HCT116 (cell line): ENCODE measurements at regions not wholly inside any gene's neighbourhood (a gene's known extent, or its start where the extent isn't known, plus 50 kb on each side); places are given as distances from the start of the nearest gene placed in this dataset.
"Not testable (repeated sequence)": the region's sequence is repeated elsewhere in the genome, so short reads cannot be mapped to it uniquely, and the experiment has no call there.

Source experiments
- ATAC-seq: fragments of 200-7000 bp; cut with Tn5 transposase; 2 replicates; pipeline ENCODE4 v1.9.1; 2020; ENCODE audit warnings: mild to moderate bottlenecking, moderate library complexity
- BruUV-seq: library from RNA; stranded (reverse); fragments of 400-500 nt; replicated peaks from 2 replicates; lab custom pipeline; 2021; lab: Mats Ljungman, UMichigan
- CTCF ChIA-PET: fragments of 300-600 bp; sonication (Branson Sonifier 250); formaldehyde crosslinking; loops from one replicate; lab custom pipeline; 2021; ENCODE audit warnings: antibody characterized with exemption; lab: Charles Lee
- POLR2A ChIA-PET: fragments of 300-600, 350-600 bp; sonication (Branson Sonifier 250); formaldehyde crosslinking; loops from one replicate; lab custom pipeline; 2021; ENCODE audit warnings: antibody characterized with exemption; lab: Charles Lee
- RAD21 ChIA-PET, 2 experiments: fragments of 300-600 bp; sonication (Branson Sonifier 250); formaldehyde crosslinking; loops; one replicate each; lab custom pipeline; 2023; ENCODE audit warnings: low total read pairs in 2 of 2; ENCODE audit not compliant: uncharacterized antibody in 2 of 2, unreplicated experiment in 2 of 2, low non-redundant PET in 1 of 2; lab: Charles Lee
- DNase-seq: peaks from one replicate; pipeline ENCODE4 v3.0.0-alpha.2; 2010; ENCODE audit warnings: low read depth, low spot score
- H2AFZ ChIP-seq: fragments of 200-600 bp; shearing (Covaris generic), sonication (generic); 2 replicates; pipeline ENCODE4 v1.6.1; 2017; ENCODE audit warnings: low read depth, mixed run types, mixed read lengths, antibody characterized with exemption, low read length; ENCODE audit not compliant: poor library complexity, severe bottlenecking
- H3K27ac ChIP-seq: 2 replicates; pipeline ENCODE4 v1.5.1; 2012; ENCODE audit warnings: low read depth, low read length
- H3K27me3 ChIP-seq: fragments of 200-600 bp; sonication (generic); 2 replicates; pipeline ENCODE4 v1.6.1; 2016; ENCODE audit warnings: mixed run types, low read length, mixed read lengths; ENCODE audit not compliant: insufficient read depth
- H3K36me3 ChIP-seq, 2 experiments: fragments of 200-500 bp in 1 of 2; fragments of 200-600 bp in 1 of 2; sonication (Bioruptor generic) in 1 of 2; sonication (generic) in 1 of 2; 2 replicates each; pipeline versions ENCODE4 v1.5.1 to v1.6.1; 2014 to 2016; ENCODE audit warnings: low read length in 2 of 2, inconsistent platforms in 1 of 2, mixed read lengths in 1 of 2, mixed run types in 1 of 2; ENCODE audit not compliant: insufficient read depth in 2 of 2, control insufficient read depth in 1 of 2
- H3K4me1 ChIP-seq, 2 experiments: fragments of 200-600 bp in 1 of 2; sonication (generic) in 1 of 2; 2 replicates each; pipeline versions ENCODE4 v1.5.1 to v1.6.1; 2012 to 2017; ENCODE audit warnings: low read length in 2 of 2, inconsistent platforms in 1 of 2, mild to moderate bottlenecking in 1 of 2, mixed read lengths in 1 of 2, mixed run types in 1 of 2, moderate library complexity in 1 of 2; ENCODE audit not compliant: insufficient read depth in 2 of 2, control insufficient read depth in 1 of 2
- H3K4me2 ChIP-seq: fragments of 200-600 bp; sonication (generic); 2 replicates; pipeline ENCODE4 v1.6.1; 2017; ENCODE audit warnings: mixed run types, low read length, mixed read lengths
- H3K4me3 ChIP-seq, 2 experiments: fragments of 200-600 bp in 1 of 2; sonication (generic) in 1 of 2; replicated peaks in 1 of 2; 2 replicates each; pipeline ENCODE4 v1.5.1; 2011 to 2016; ENCODE audit warnings: low read length in 2 of 2, control low read depth in 1 of 2, low read depth in 1 of 2, mild to moderate bottlenecking in 1 of 2, mixed read lengths in 1 of 2, mixed run types in 1 of 2
- H3K79me2 ChIP-seq: fragments of 200-600 bp; sonication (generic); 2 replicates; pipeline ENCODE4 v1.6.1; 2017; ENCODE audit warnings: mild to moderate bottlenecking, mixed run types, low read length, moderate library complexity, mixed read lengths; ENCODE audit not compliant: insufficient read depth
- H3K9ac ChIP-seq: fragments of 200-600 bp; sonication (generic); 2 replicates; pipeline ENCODE4 v1.6.1; 2016; ENCODE audit warnings: low read length, mixed read lengths
- H3K9me2 ChIP-seq: fragments of 200-600 bp; sonication (generic), shearing (Covaris generic); 2 replicates; pipeline ENCODE4 v1.6.1; 2017; ENCODE audit warnings: mixed run types, mild to moderate bottlenecking, moderate library complexity; ENCODE audit not compliant: insufficient read depth
- H3K9me3 ChIP-seq, 2 experiments: fragments of 200-500 bp in 1 of 2; fragments of 200-600 bp in 1 of 2; sonication (Bioruptor generic) in 1 of 2; sonication (generic) in 1 of 2; 2 replicates each; pipeline ENCODE4 v1.6.1; 2014 to 2017; ENCODE audit warnings: low read length in 2 of 2, mixed read lengths in 2 of 2, inconsistent platforms in 1 of 2, low read depth in 1 of 2, mild to moderate bottlenecking in 1 of 2, mixed run types in 1 of 2, moderate library complexity in 1 of 2; ENCODE audit not compliant: control insufficient read depth in 1 of 2, insufficient read depth in 1 of 2
- H4K20me1 ChIP-seq: fragments of 200-600 bp; sonication (generic), shearing (Covaris generic); 2 replicates; pipeline ENCODE4 v1.6.1; 2017; ENCODE audit warnings: mixed run types, mild to moderate bottlenecking, moderate library complexity; ENCODE audit not compliant: insufficient read depth
- CTCF ChIP-seq, 3 experiments: fragments of 200-600 bp in 1 of 3; sonication (generic) in 1 of 3; IDR thresholded peaks in 2 of 3; conservative IDR thresholded peaks in 1 of 3; 2 replicates each; pipeline ENCODE4 v1.5.1; 2012 to 2017; ENCODE audit warnings: low read depth in 2 of 3, low read length in 2 of 3, antibody characterized with exemption in 1 of 3, borderline replicate concordance in 1 of 3, control low read depth in 1 of 3, mild to moderate bottlenecking in 1 of 3, mixed read lengths in 1 of 3, mixed run types in 1 of 3, moderate library complexity in 1 of 3; ENCODE audit not compliant: insufficient read depth in 1 of 3
- EGR1 ChIP-seq: IDR thresholded peaks from 2 replicates; pipeline ENCODE4 v1.6.1; 2012; ENCODE audit warnings: low read depth
- RAD21 ChIP-seq: IDR thresholded peaks from 2 replicates; pipeline ENCODE4 v1.6.1; 2012; ENCODE audit warnings: low read depth, mild to moderate bottlenecking
- REST ChIP-seq: IDR thresholded peaks from 2 replicates; pipeline ENCODE4 v1.6.1; 2012; ENCODE audit warnings: low read depth
- SP1 ChIP-seq: IDR thresholded peaks from 2 replicates; pipeline ENCODE4 v1.6.1; 2012; ENCODE audit warnings: low read depth
- ZFX ChIP-seq: fragments of 450-650 bp; IDR thresholded peaks from 2 replicates; pipeline ENCODE4 v1.6.1; 2017
- ZNF274 ChIP-seq: fragments of 200-500 bp; sonication (Bioruptor generic); IDR thresholded peaks from 2 replicates; pipeline ENCODE4 v1.6.1; 2014; ENCODE audit warnings: mild to moderate bottlenecking, low read depth, low read length, inconsistent platforms
- intact Hi-C: fragments of 100-400 bp; cut with micrococcal nuclease; formaldehyde crosslinking; loops from 2 replicates; pipeline ENCODE4 v1.10.0; 2022

GRCh38 chr3:35921718-35922117 is 282.4 kb downstream of the ARPP21 start:
- H3K27me3 ChIP-seq = no peaks in the 10 kb centered on the region
- TF ChIP-seq REST (no peak), ZNF274 (no peak), RAD21 (no peak), EGR1 (no peak), ZFX (no peak), SP1 (no peak)
- TF ChIP-seq, all 23 proteins: peak for 0
- no peak overlapping the region for H3K27ac ChIP-seq
- POLR2A ChIA-PET = no interaction called here
- H3K36me3 ChIP-seq = no peaks in the 10 kb centered on the region
- H3K9ac ChIP-seq = no peak overlapping the region
- no peak for DNase-seq
- H4K20me1 ChIP-seq = no peaks in the 10 kb centered on the region
- CTCF ChIA-PET = no interaction called here
- intact Hi-C loops = no loop called here
- no peaks in the 10 kb centered on the region for H3K4me1 ChIP-seq
- no peak for ATAC-seq
- no peak overlapping the region for H3K4me3 ChIP-seq
- RAD21 ChIA-PET = no interaction called here
- no peak overlapping the region for H2AFZ ChIP-seq
- H3K4me2 ChIP-seq = no peak overlapping the region
- H3K9me3 ChIP-seq = no peaks in the 10 kb centered on the region; a peak in 1 of 4 replicates
- H3K79me2 ChIP-seq = no peaks in the 10 kb centered on the region
- no TSS peak for BruUV-seq
- H3K9me2 ChIP-seq = no peaks in the 10 kb centered on the region

- H3K9me3 ChIP-seq, H3K9ac ChIP-seq, H3K9me2 ChIP-seq, CTCF ChIA-PET, ATAC-seq, H3K27me3 ChIP-seq, H3K36me3 ChIP-seq, DNase-seq, H3K4me1 ChIP-seq, H3K4me3 ChIP-seq, BruUV-seq, H3K79me2 ChIP-seq, H3K4me2 ChIP-seq, H3K27ac ChIP-seq, POLR2A ChIA-PET, H4K20me1 ChIP-seq, H2AFZ ChIP-seq, intact Hi-C loops, RAD21 ChIA-PET: not testable (repeated sequence)
- TF ChIP-seq CTCF (IDR thresholded peaks at IDR 0.05 in 2 of 3, conservative IDR thresholded peaks at IDR 0.05 in 1 of 3; ENCODE audit: borderline replicate concordance in 1 of 3, insufficient read depth in 1 of 3, low read depth in 2 of 3, low read length in 2 of 3) = 0 out of 6 replicates have a peak, but pooled peaks of 2 of the 3 experiments have one; percentile 19 to 21
Observed at GRCh38 chr3:35924070-35924469, 284.7 kb downstream of the ARPP21 start.
